Neuronal stem cell (in vitro differentiated cells): ENCODE measurements at regions not wholly inside any gene's neighbourhood (a gene's known extent, or its start where the extent isn't known, plus 50 kb on each side); places are given as distances from the start of the nearest gene placed in this dataset.

Experiments used
- DNase-seq: peaks from one replicate; pipeline ENCODE4 v3.0.0-alpha.2; 2013; ENCODE audit warnings: low spot score
- H2AFZ ChIP-seq: one replicate; pipeline ENCODE4 v1.6.1; 2013; ENCODE audit warnings: mild to moderate bottlenecking, low read length, inconsistent platforms
- H2AK5ac ChIP-seq: 2 replicates; pipeline ENCODE4 v1.6.1; 2013; ENCODE audit warnings: low read depth, mild to moderate bottlenecking, inconsistent platforms, low read length, moderate library complexity, mixed read lengths
- H2BK120ac ChIP-seq: 2 replicates; pipeline ENCODE4 v1.6.1; 2013; ENCODE audit warnings: low read depth, mild to moderate bottlenecking, inconsistent platforms, low read length, moderate library complexity, mixed read lengths
- H2BK12ac ChIP-seq: one replicate; pipeline ENCODE4 v1.6.1; 2013; ENCODE audit warnings: low read length, inconsistent platforms
- H2BK15ac ChIP-seq: 2 replicates; pipeline ENCODE4 v1.6.1; 2013; ENCODE audit warnings: mild to moderate bottlenecking, low read length, inconsistent platforms, mixed read lengths
- H2BK5ac ChIP-seq: one replicate; pipeline ENCODE4 v1.6.1; 2013; ENCODE audit warnings: inconsistent platforms, mild to moderate bottlenecking, low read length, moderate library complexity
- H3K14ac ChIP-seq: one replicate; pipeline ENCODE4 v1.6.1; 2013; ENCODE audit warnings: low read length, inconsistent platforms
- H3K18ac ChIP-seq: 2 replicates; pipeline ENCODE4 v1.6.1; 2013; ENCODE audit warnings: low read length, inconsistent platforms
- H3K23ac ChIP-seq: 2 replicates; pipeline ENCODE4 v1.6.1; 2013; ENCODE audit warnings: low read depth, mild to moderate bottlenecking, mixed read lengths, low read length, inconsistent platforms; ENCODE audit not compliant: poor library complexity
- H3K27ac ChIP-seq: replicated peaks from 3 replicates; pipeline ENCODE4 v1.5.1; 2013; ENCODE audit warnings: low read length, inconsistent platforms
- H3K27me3 ChIP-seq, 3 experiments: 2 replicates each; pipeline ENCODE4 v1.6.1; 2013; ENCODE audit warnings: low read length in 3 of 3, mild to moderate bottlenecking in 2 of 3, inconsistent platforms in 1 of 3, low read depth in 1 of 3, mixed read lengths in 1 of 3, moderate library complexity in 1 of 3; ENCODE audit not compliant: control insufficient read depth in 3 of 3, insufficient read depth in 3 of 3
- H3K36me3 ChIP-seq, 2 donors: replicated peaks in 1 of 2; 2 replicates each; pipeline ENCODE4 v1.6.1; 2013; ENCODE audit warnings: low read length in 2 of 2; ENCODE audit not compliant: control insufficient read depth in 2 of 2, insufficient read depth in 2 of 2
- H3K4ac ChIP-seq: 2 replicates; pipeline ENCODE4 v1.6.1; 2013; ENCODE audit warnings: inconsistent platforms, mild to moderate bottlenecking, low read length, moderate library complexity
- H3K4me1 ChIP-seq, 2 donors: 1 replicate in 1 of 2; 2 replicates in 1 of 2; pipeline ENCODE4 v1.6.1; 2013; ENCODE audit warnings: low read length in 2 of 2, low read depth in 1 of 2; ENCODE audit not compliant: control insufficient read depth in 2 of 2, insufficient read depth in 1 of 2
- H3K4me2 ChIP-seq: one replicate; pipeline ENCODE4 v1.6.1; 2013; ENCODE audit warnings: mild to moderate bottlenecking, low read length, inconsistent platforms; ENCODE audit not compliant: insufficient read depth, poor library complexity, severe bottlenecking
- H3K4me3 ChIP-seq, 2 donors: 2 replicates each; pipeline ENCODE4 v1.5.1; 2013; ENCODE audit warnings: low read length in 2 of 2, mild to moderate bottlenecking in 2 of 2, inconsistent platforms in 1 of 2, moderate library complexity in 1 of 2
- H3K79me1 ChIP-seq: one replicate; pipeline ENCODE4 v1.6.1; 2013; ENCODE audit warnings: low read depth, mild to moderate bottlenecking, inconsistent platforms, low read length, moderate library complexity
- H3K9ac ChIP-seq: one replicate; pipeline ENCODE4 v1.6.1; 2013; ENCODE audit warnings: mild to moderate bottlenecking, low read depth, low read length, inconsistent platforms; ENCODE audit not compliant: poor library complexity
- H3K9me3 ChIP-seq, 2 donors: replicated peaks in 1 of 2; 2 replicates each; pipeline versions ENCODE3 to v1.6.1; 2013; ENCODE audit warnings: low read length in 2 of 2, mild to moderate bottlenecking in 2 of 2, inconsistent platforms in 1 of 2, low read depth in 1 of 2, mixed read lengths in 1 of 2, moderate library complexity in 1 of 2; ENCODE audit not compliant: control insufficient read depth in 2 of 2, insufficient read depth in 1 of 2
- H4K8ac ChIP-seq: one replicate; pipeline ENCODE4 v1.6.1; 2013; ENCODE audit warnings: low read depth, mild to moderate bottlenecking, inconsistent platforms, low read length, moderate library complexity
- H4K91ac ChIP-seq: one replicate; pipeline ENCODE4 v1.6.1; 2013; ENCODE audit warnings: low read length, low read depth, mild to moderate bottlenecking, inconsistent platforms; ENCODE audit not compliant: poor library complexity
- WGBS, 2 donors: extraction: QIAGEN DNeasy Blood & Tissue Kit; methylation state at CpG; one replicate each; pipeline ENCODE4 v1.1.7; 2013; ENCODE audit warnings: missing lambda C conversion rate in 2 of 2, mixed read lengths in 1 of 2; ENCODE audit not compliant: insufficient read length in 2 of 2, insufficient replicate concordance in 1 of 2; ENCODE audit errors: extremely low coverage in 2 of 2; 5-methylcytosine and 5-hydroxymethylcytosine counted together

GRCh38 chr9:96073531-96074480 lies 198.3 kb downstream of the ERCC6L2 start:
- no CpG with 5 or more reads among the region's 11 CpGs for WGBS, 2 donors
- H3K23ac ChIP-seq, result no peak overlapping the region
- H2AK5ac ChIP-seq, result no peak overlapping the region
- H3K4me3 ChIP-seq, result no peak overlapping the region
- no peak overlapping the region for H2AFZ ChIP-seq
- no peak overlapping the region for H3K9ac ChIP-seq
- H2BK15ac ChIP-seq, result no peak overlapping the region
- H3K27ac ChIP-seq, result no peak overlapping the region
- no peak overlapping the region for H2BK12ac ChIP-seq
- H3K9me3 ChIP-seq, result no peaks in the 10 kb centered on the region
- no peaks in the 10 kb centered on the region for H3K79me1 ChIP-seq
- H4K8ac ChIP-seq, result no peak overlapping the region
- H3K14ac ChIP-seq, result no peak overlapping the region
- no peak overlapping the region for H4K91ac ChIP-seq
- H3K4ac ChIP-seq, result no peak overlapping the region
- no peaks in the 10 kb centered on the region for H3K27me3 ChIP-seq
- H3K4me2 ChIP-seq, result no peak overlapping the region
- H3K36me3 ChIP-seq, result no peaks in the 10 kb centered on the region
- H2BK5ac ChIP-seq, result no peak overlapping the region
- H2BK120ac ChIP-seq, result no peak overlapping the region
- no peak for DNase-seq
- peaks cover 5 to 10% of the 10 kb centered on the region in 2 donors for H3K4me1 ChIP-seq
- H3K18ac ChIP-seq, result no peak overlapping the region

DNA sequence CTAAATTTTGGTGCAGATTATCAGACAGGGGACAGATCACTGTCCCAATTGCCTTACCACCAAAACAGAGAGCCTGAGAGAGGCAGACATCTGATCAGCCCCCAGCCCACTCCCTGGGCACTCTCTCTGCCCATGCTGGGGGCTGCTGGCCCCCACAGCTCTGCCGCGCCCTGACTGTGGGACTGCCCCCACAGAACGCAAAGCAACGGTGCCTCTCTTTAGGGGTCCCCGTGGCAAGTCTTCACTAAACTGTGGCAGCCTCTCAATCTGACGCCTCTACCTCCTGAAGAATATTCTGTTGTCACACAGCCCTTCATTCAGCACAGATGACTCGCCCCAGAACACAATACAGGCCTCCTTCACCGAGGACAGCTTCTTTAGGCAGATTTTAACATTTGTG lies 197.4 kb downstream of the ERCC6L2 start:
- no CpG with 5 or more reads among the region's 8 CpGs for WGBS, 2 donors
- Histone ChIP-seq H3K27ac (no peak overlapping the region), H2AFZ (no peak overlapping the region), H2BK15ac (no peak overlapping the region), H3K9ac (no peak overlapping the region), H3K36me3 (no peaks in the 10 kb centered on the region), H3K4me1 (peaks cover 5 to 6% of the 10 kb centered on the region in 2 donors), H3K27me3 (no peaks in the 10 kb centered on the region), H4K8ac (no peak overlapping the region), H3K9me3 (no peaks in the 10 kb centered on the region), H3K4ac (no peak overlapping the region), H2BK5ac (no peak overlapping the region), H3K4me3 (no peak overlapping the region), H2AK5ac (no peak overlapping the region), H3K23ac (no peak overlapping the region), H3K4me2 (no peak overlapping the region), H3K79me1 (no peaks in the 10 kb centered on the region), H3K18ac (no peak overlapping the region), H4K91ac (no peak overlapping the region), H3K14ac (no peak overlapping the region), H2BK12ac (no peak overlapping the region), H2BK120ac (no peak overlapping the region)
- DNase-seq, result no peak

DNA sequence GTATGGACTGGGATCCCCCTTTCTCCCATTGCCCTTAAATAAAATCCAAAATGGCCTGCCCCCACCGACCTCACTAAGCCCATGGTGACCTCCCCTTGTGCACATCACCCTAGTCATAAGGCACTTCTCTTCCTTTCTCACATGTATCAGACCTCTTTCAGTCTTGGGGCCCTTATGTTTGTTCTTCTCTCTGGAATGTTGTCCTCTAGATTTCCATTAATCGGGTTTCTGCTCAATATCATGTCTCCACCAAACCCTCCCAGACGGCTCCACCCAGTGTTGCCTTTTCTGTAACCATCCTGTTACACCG lies 196.3 kb downstream of the ERCC6L2 start:
- Histone ChIP-seq H3K23ac (no peak overlapping the region), H2BK15ac (no peak overlapping the region), H3K14ac (no peak overlapping the region), H3K4me1 (peaks cover 3 to 6% of the 10 kb centered on the region in 2 donors), H2BK12ac (no peak overlapping the region), H3K79me1 (no peaks in the 10 kb centered on the region), H3K9me3 (no peaks in the 10 kb centered on the region), H4K8ac (no peak overlapping the region), H2AK5ac (no peak overlapping the region), H3K27ac (no peak overlapping the region), H3K18ac (no peak overlapping the region), H3K36me3 (no peaks in the 10 kb centered on the region), H2BK120ac (no peak overlapping the region), H2BK5ac (no peak overlapping the region), H3K4me2 (no peak overlapping the region), H3K9ac (no peak overlapping the region), H3K27me3 (no peaks in the 10 kb centered on the region), H2AFZ (no peak overlapping the region), H3K4ac (no peak overlapping the region), H4K91ac (no peak overlapping the region), H3K4me3 (no peak overlapping the region)
- DNase-seq, result no peak
- WGBS, 2 donors, result no CpG with 5 or more reads among the region's 4 CpGs

- H3K27me3 ChIP-seq, result no peaks in the 10 kb centered on the region
- no peak overlapping the region for H4K8ac ChIP-seq
- no peak overlapping the region for H3K23ac ChIP-seq
- H3K4me1 ChIP-seq, result peaks cover 3 to 6% of the 10 kb centered on the region in 2 donors
- H2BK12ac ChIP-seq, result no peak overlapping the region
- H2AK5ac ChIP-seq, result no peak overlapping the region
- no peak overlapping the region for H3K4me3 ChIP-seq
- no peaks in the 10 kb centered on the region for H3K9me3 ChIP-seq
- no peak overlapping the region for H2BK5ac ChIP-seq
- WGBS, 2 donors, result no CpG with 5 or more reads among the region's 5 CpGs
- no peak overlapping the region for H3K9ac ChIP-seq
- no peaks in the 10 kb centered on the region for H3K79me1 ChIP-seq
- no peak overlapping the region for H3K18ac ChIP-seq
- no peak overlapping the region for H3K27ac ChIP-seq
- H3K36me3 ChIP-seq, result no peaks in the 10 kb centered on the region
- no peak overlapping the region for H4K91ac ChIP-seq
- no peak overlapping the region for H2BK120ac ChIP-seq
- H2BK15ac ChIP-seq, result no peak overlapping the region
- H2AFZ ChIP-seq, result no peak overlapping the region
- H3K14ac ChIP-seq, result no peak overlapping the region
- H3K4ac ChIP-seq, result no peak overlapping the region
- H3K4me2 ChIP-seq, result no peak overlapping the region
- peak; percentile 21 for DNase-seq
These were observed 195.8 kb downstream of the ERCC6L2 start for GRCh38 chr9:96071076-96071814.
